Hematopoietic multipotent progenitor cell treated with erythropoietin and hydrocortisone succinate and interleukin-3 and kit ligand, for 6 days (in vitro differentiated cells): ENCODE measurements at regions not wholly inside any gene's neighbourhood (a gene's known extent, or its start where the extent isn't known, plus 50 kb on each side); places are given as distances from the start of the nearest gene placed in this dataset.

Experiments used
- DNase-seq: peaks from one replicate; pipeline ENCODE4 v3.0.0-alpha.2; 2015

- DNase-seq: no peak
Measured at GRCh38 chr6:137763436-137763835, 103.6 kb upstream of the TNFAIP3 start.

- no peak for DNase-seq
Measured at GRCh38 chr6:137763886-137764285, 103.2 kb upstream of the TNFAIP3 start.

- no peak for DNase-seq
Measured at GRCh38 chr6:137764464-137764863, 102.6 kb upstream of the TNFAIP3 start.

- no peak for DNase-seq
Measured at GRCh38 chr6:137765059-137765458, 102.0 kb upstream of the TNFAIP3 start.

- peak; percentile 23 for DNase-seq
Measured at GRCh38 chr6:137766596-137767370, 100.3 kb upstream of the TNFAIP3 start.

- no peak for DNase-seq
Measured at GRCh38 chr6:137767465-137767864, 99.6 kb upstream of the TNFAIP3 start.

- peak; percentile 68 for DNase-seq
Measured at GRCh38 chr6:137767911-137768690, 99.0 kb upstream of the TNFAIP3 start.

GRCh38 chr6:137768935-137769334 lies 98.1 kb upstream of the TNFAIP3 start:
- DNase-seq: no peak

- no peak for DNase-seq
Measured at GRCh38 chr6:137769797-137770362, 97.2 kb upstream of the TNFAIP3 start.

- DNase-seq: no peak
Measured at GRCh38 chr6:137772541-137773250, 94.4 kb upstream of the TNFAIP3 start.

- no peak for DNase-seq
Measured at GRCh38 chr6:137775227-137775626, 91.8 kb upstream of the TNFAIP3 start.

GRCh38 chr6:137775720-137776119 lies 91.3 kb upstream of the TNFAIP3 start:
- no peak for DNase-seq

- no peak for DNase-seq
Measured at GRCh38 chr6:137776256-137776655, 90.8 kb upstream of the TNFAIP3 start.

- peak; percentile 28 for DNase-seq
Measured at GRCh38 chr6:137776786-137777686, 90.0 kb upstream of the TNFAIP3 start.

- no peak for DNase-seq
Measured at GRCh38 chr6:137777687-137778075, 89.4 kb upstream of the TNFAIP3 start.

- no peak for DNase-seq
Measured at GRCh38 chr6:137779982-137780381, 87.1 kb upstream of the TNFAIP3 start.

GRCh38 chr6:137780447-137781034 lies 86.5 kb upstream of the TNFAIP3 start:
- no peak for DNase-seq

GRCh38 chr6:137781639-137782038 lies 85.4 kb upstream of the TNFAIP3 start:
- DNase-seq: no peak

GRCh38 chr6:137782166-137783039 lies 84.7 kb upstream of the TNFAIP3 start:
- DNase-seq: no peak

GRCh38 chr6:137783710-137784109 lies 83.3 kb upstream of the TNFAIP3 start:
- DNase-seq: no peak

- DNase-seq: no peak
Measured at GRCh38 chr6:137784583-137784982, 82.5 kb upstream of the TNFAIP3 start.
